Common myeloid progenitor, CD34-positive (primary cell): ENCODE measurements at regions not wholly inside any gene's neighbourhood (a gene's known extent, or its start where the extent isn't known, plus 50 kb on each side); places are given as distances from the start of the nearest gene placed in this dataset.

ENCODE experiments used
- CTCF ChIA-PET: fragments of 350-600 bp; sonication (Branson Sonifier 250); formaldehyde crosslinking; loops from one replicate; lab custom pipeline; 2021; ENCODE audit warnings: antibody characterized with exemption; lab: Charles Lee
- POLR2A ChIA-PET: fragments of 350-600 bp; sonication (Branson Sonifier 250); formaldehyde crosslinking; loops from one replicate; lab custom pipeline; 2021; ENCODE audit warnings: antibody characterized with exemption; lab: Charles Lee
- DNase-seq, 3 donors: peaks; one replicate each; pipeline versions ENCODE4 v3.0.0 to v3.0.0-alpha.2; 2013
- H3K27ac ChIP-seq, 2 experiments: 1 replicate in 1 of 2; 2 replicates in 1 of 2; pipeline ENCODE4 v1.7.0; 2013; ENCODE audit warnings: inconsistent platforms in 2 of 2, low read length in 2 of 2, mild to moderate bottlenecking in 2 of 2, low read depth in 1 of 2, moderate library complexity in 1 of 2; ENCODE audit not compliant: severe bottlenecking in 2 of 2, insufficient read depth in 1 of 2, poor library complexity in 1 of 2
- H3K27me3 ChIP-seq, 5 experiments: replicated peaks in 2 of 5; 1 replicate in 3 of 5; 2 replicates in 2 of 5; pipeline versions ENCODE4 v1.6.1 to v1.7.0; 2013; ENCODE audit warnings: low read length in 4 of 5, mild to moderate bottlenecking in 2 of 5, moderate library complexity in 2 of 5, inconsistent platforms in 1 of 5; ENCODE audit not compliant: insufficient read depth in 5 of 5, control insufficient read depth in 4 of 5
- H3K36me3 ChIP-seq, 4 experiments: 1 replicate in 2 of 4; 2 replicates in 2 of 4; pipeline versions ENCODE4 v1.6.1 to v1.7.0; 2013; ENCODE audit warnings: low read length in 3 of 4, control low read depth in 1 of 4, mild to moderate bottlenecking in 1 of 4; ENCODE audit not compliant: control insufficient read depth in 4 of 4, insufficient read depth in 4 of 4
- H3K4me1 ChIP-seq, 4 experiments: 1 replicate in 3 of 4; 2 replicates in 1 of 4; pipeline versions ENCODE4 v1.6.1 to v1.7.1; 2013; ENCODE audit warnings: low read length in 3 of 4, mild to moderate bottlenecking in 3 of 4, control low read depth in 1 of 4, inconsistent platforms in 1 of 4, moderate library complexity in 1 of 4; ENCODE audit not compliant: control insufficient read depth in 4 of 4, insufficient read depth in 4 of 4; ENCODE audit errors: control extremely low read depth in 1 of 4
- H3K4me3 ChIP-seq, 7 experiments: 1 replicate in 4 of 7; 2 replicates in 3 of 7; pipeline versions ENCODE4 v1.5.1 to v1.7.0; 2013; ENCODE audit warnings: mild to moderate bottlenecking in 7 of 7, low read length in 6 of 7, moderate library complexity in 6 of 7, inconsistent platforms in 2 of 7, low read depth in 2 of 7, control low read depth in 1 of 7; ENCODE audit not compliant: insufficient read depth in 4 of 7, control insufficient read depth in 1 of 7; ENCODE audit errors: extremely low read depth in 1 of 7
- H3K9me3 ChIP-seq, 5 experiments: 1 replicate in 4 of 5; 2 replicates in 1 of 5; pipeline versions ENCODE4 v1.6.1 to v1.7.1; 2013; ENCODE audit warnings: low read length in 4 of 5, mild to moderate bottlenecking in 2 of 5, inconsistent platforms in 1 of 5, low read depth in 1 of 5, moderate library complexity in 1 of 5; ENCODE audit not compliant: control insufficient read depth in 4 of 5, insufficient read depth in 2 of 5; ENCODE audit errors: control extremely low read depth in 1 of 5
- WGBS: methylation state at CpG from one replicate; pipeline ENCODE4 v1.1.5; 2013; ENCODE audit not compliant: insufficient coverage; 5-methylcytosine and 5-hydroxymethylcytosine counted together

- no peak for DNase-seq
- H3K4me1 ChIP-seq = peaks cover 0 to 6% (median 0%) of the 10 kb centered on the region in 4 experiments
- WGBS = 94% methylated on average over 2 of the region's 3 CpGs
- no peaks in the 10 kb centered on the region for H3K9me3 ChIP-seq
- no peak overlapping the region for H3K4me3 ChIP-seq
- H3K36me3 ChIP-seq = no peaks in the 10 kb centered on the region
- H3K27ac ChIP-seq = no peak overlapping the region
- ChIA-PET POLR2A (no interaction called here), CTCF (no interaction called here)
- H3K27me3 ChIP-seq = peaks cover 0 to 4% (median 2%) of the 10 kb centered on the region in 5 experiments
Observed at GRCh38 chr13:78779608-78780007, 120.7 kb upstream of the OBI1 start.

- WGBS = 77% methylated on average over 5 of the region's 6 CpGs
- Histone ChIP-seq H3K9me3 (no peaks in the 10 kb centered on the region), H3K4me1 (peaks cover 0 to 6% (median 0%) of the 10 kb centered on the region in 4 experiments), H3K4me3 (no peak overlapping the region), H3K36me3 (no peaks in the 10 kb centered on the region), H3K27me3 (peaks cover 0 to 4% (median 0%) of the 10 kb centered on the region in 5 experiments), H3K27ac (no peak overlapping the region)
- DNase-seq = peak in 1 of 3 donors; percentile 20
- ChIA-PET POLR2A (no interaction called here), CTCF (no interaction called here)
Observed at GRCh38 chr13:78777976-78778375, 119.0 kb upstream of the OBI1 start.

DNA sequence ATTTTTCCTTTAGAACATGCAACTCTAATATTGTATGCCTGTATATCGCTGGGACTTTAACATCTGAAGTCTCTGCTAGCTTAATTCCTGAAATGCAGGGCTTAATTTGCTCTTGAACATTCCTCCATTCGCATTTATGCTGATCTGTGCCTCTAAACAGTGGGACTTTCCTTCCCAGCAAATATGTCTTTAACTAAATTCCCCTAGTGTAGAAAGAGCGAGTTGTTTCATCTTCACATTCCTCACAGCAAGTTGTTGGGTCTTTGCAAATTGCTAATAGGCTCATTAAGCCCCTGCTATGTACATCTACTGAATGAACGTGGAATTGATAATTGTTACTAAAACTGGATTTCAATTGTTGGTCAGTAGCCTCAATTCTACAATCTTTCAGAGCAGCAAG lies 118.4 kb upstream of the OBI1 start:
- H3K27me3 ChIP-seq = peaks cover 0 to 4% (median 0%) of the 10 kb centered on the region in 5 experiments
- no peak for DNase-seq
- ChIA-PET POLR2A (no interaction called here), CTCF (no interaction called here)
- H3K4me1 ChIP-seq = peaks cover 0 to 6% (median 0%) of the 10 kb centered on the region in 4 experiments
- H3K36me3 ChIP-seq = no peaks in the 10 kb centered on the region
- no peak overlapping the region for H3K4me3 ChIP-seq
- 100% methylated on average over 2 of the region's 4 CpGs for WGBS
- no peak overlapping the region for H3K27ac ChIP-seq
- no peaks in the 10 kb centered on the region for H3K9me3 ChIP-seq

DNA sequence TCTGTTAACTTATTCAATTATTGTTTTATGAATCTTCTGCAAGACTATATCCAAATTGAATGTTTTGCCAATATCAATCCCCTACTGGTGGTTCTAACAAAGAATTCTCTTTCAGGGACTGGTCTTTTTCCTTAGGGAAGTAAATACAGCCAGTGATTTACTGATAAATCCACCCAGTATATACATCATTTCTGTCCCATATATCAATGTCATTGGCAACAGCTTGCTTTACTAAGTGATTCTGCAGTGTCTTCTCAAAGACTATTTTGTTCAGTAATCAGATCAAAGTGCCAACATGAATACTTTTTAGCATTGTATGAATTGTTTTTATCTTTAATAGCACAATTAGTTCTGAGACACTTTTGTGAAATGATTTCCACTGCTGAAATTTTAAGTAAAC lies 114.0 kb upstream of the OBI1 start:
- Histone ChIP-seq H3K27ac (no peak overlapping the region), H3K27me3 (peaks cover 0 to 4% (median 0%) of the 10 kb centered on the region in 5 experiments), H3K4me3 (no peak overlapping the region), H3K9me3 (no peaks in the 10 kb centered on the region), H3K36me3 (no peaks in the 10 kb centered on the region), H3K4me1 (no peaks in the 10 kb centered on the region)
- DNase-seq = no peak
- CTCF ChIA-PET = no interaction called here
- POLR2A ChIA-PET = no interaction called here

GRCh38 chr13:78770601-78771000 lies 111.6 kb upstream of the OBI1 start:
- 100% methylated on average over 1 of the region's 1 CpG for WGBS
- peak in 2 of 3 donors; percentile 31 for DNase-seq

DNA sequence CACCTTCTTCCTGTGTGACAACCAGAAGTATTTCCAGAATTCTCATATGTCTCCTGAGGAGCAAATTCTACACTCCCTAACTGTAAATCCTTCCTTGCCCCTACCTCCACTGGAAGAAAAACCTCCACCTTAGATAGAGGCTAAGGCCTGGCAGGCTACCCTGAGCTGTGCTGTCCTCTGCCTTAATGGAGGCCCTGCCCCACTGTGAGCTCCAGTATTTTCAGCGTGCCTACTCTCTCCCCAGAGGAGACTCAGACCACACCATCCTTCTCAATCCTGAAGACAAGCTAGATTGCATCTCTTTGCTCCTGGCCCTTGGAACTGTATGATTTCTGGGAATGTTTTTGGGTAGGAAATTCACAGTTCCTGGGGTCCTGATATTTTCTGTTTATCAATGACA lies 110.0 kb upstream of the OBI1 start:
- Histone ChIP-seq H3K4me3 (no peak overlapping the region), H3K27me3 (no peaks in the 10 kb centered on the region), H3K9me3 (no peaks in the 10 kb centered on the region), H3K36me3 (no peaks in the 10 kb centered on the region), H3K4me1 (no peaks in the 10 kb centered on the region), H3K27ac (no peak overlapping the region)
- DNase-seq = no peak
- no CpG with 5 or more reads among the region's 1 CpG for WGBS
- ChIA-PET CTCF (no interaction called here), POLR2A (no interaction called here)

More at GRCh38 chr13:78770601-78771000, 111.6 kb upstream of the OBI1 start:
- Histone ChIP-seq H3K4me1 (no peaks in the 10 kb centered on the region), H3K9me3 (no peaks in the 10 kb centered on the region), H3K27me3 (no peaks in the 10 kb centered on the region), H3K4me3 (no peak overlapping the region), H3K27ac (no peak overlapping the region), H3K36me3 (no peaks in the 10 kb centered on the region)
- ChIA-PET CTCF (no interaction called here), POLR2A (no interaction called here)

DNA sequence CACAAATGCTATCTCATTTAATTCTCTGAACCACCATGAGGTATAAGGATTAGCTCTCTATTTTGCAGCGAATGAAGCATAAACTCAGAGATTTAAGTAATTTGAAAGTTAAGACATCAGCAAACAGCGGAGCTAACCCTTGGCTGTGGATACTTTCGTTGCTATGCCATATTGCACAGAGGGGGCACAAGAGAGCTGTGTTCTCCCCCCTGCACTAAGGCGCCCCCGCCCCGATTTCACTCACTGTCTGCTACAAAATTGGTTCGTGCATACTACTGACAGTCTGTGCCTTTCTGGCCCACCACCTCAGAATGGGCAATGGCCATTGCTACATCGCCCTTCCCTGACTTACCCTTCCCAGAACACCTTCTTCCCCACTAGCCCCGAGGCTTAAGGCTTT lies 105.7 kb upstream of the OBI1 start:
- no peaks in the 10 kb centered on the region for H3K36me3 ChIP-seq
- WGBS = 87% methylated on average over 7 of the region's 9 CpGs
- POLR2A ChIA-PET = no interaction called here
- H3K4me3 ChIP-seq = no peak overlapping the region
- no peak overlapping the region for H3K27ac ChIP-seq
- no peaks in the 10 kb centered on the region for H3K4me1 ChIP-seq
- H3K9me3 ChIP-seq = no peaks in the 10 kb centered on the region
- DNase-seq = no peak
- H3K27me3 ChIP-seq = peaks cover 0 to 3% (median 0%) of the 10 kb centered on the region in 5 experiments
- CTCF ChIA-PET = no interaction called here
